ENCODE measurements at regions not wholly inside any gene's neighbourhood (a gene's known extent, or its start where the extent isn't known, plus 50 kb on each side); places are given as distances from the start of the nearest gene placed in this dataset.

DNA sequence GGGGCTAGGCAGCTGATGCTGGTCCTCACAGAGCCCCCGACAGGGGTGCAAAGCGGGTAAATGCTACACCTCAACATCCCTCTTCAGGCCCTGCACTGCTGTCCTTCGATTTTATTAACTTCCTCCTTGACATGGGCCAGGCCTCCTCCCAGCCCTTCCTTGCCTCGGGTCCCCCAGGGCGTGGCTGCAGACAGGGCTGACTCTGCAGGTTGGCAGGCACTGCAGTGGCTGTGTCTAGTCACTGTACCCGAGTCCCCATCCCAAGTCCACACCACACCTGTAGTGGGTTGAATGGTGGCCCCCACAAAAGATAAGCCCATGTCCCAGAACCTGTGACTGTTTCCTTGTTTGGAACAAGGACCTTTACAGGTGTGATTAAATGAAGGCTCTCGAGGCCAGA is 140.2 kb downstream of the TWIST2 start:
- Histone ChIP-seq H3K9me3 (ENCODE audit: low read depth) (no peaks in the 10 kb centered on the region), H3K4me1 (ENCODE audit: insufficient read depth) (no peaks in the 10 kb centered on the region), H3K9me2 (replicated peaks; ENCODE audit: insufficient read depth) (no peaks in the 10 kb centered on the region), H3K27me3 (no peaks in the 10 kb centered on the region), H3K36me3 (replicated peaks; ENCODE audit: insufficient read depth, low read depth) (no peaks in the 10 kb centered on the region), H4K20me1 (ENCODE audit: insufficient read depth, poor library complexity, severe bottlenecking) (no peaks in the 10 kb centered on the region), H3K79me2 (no peaks in the 10 kb centered on the region), H3K4me3 (no peak overlapping the region), H2AFZ (no peak overlapping the region), H3K27ac (no peak overlapping the region), H3K4me2 (no peak overlapping the region)
- TF ChIP-seq EZH2phosphoT487 (IDR thresholded peaks at IDR 0.05; ENCODE audit: low read depth, severe bottlenecking, unreplicated experiment), result no peak
- TF ChIP-seq EZH2 (IDR thresholded peaks at IDR 0.05; ENCODE audit: borderline replicate concordance), result no peak
- TF ChIP-seq, protein P1, sequence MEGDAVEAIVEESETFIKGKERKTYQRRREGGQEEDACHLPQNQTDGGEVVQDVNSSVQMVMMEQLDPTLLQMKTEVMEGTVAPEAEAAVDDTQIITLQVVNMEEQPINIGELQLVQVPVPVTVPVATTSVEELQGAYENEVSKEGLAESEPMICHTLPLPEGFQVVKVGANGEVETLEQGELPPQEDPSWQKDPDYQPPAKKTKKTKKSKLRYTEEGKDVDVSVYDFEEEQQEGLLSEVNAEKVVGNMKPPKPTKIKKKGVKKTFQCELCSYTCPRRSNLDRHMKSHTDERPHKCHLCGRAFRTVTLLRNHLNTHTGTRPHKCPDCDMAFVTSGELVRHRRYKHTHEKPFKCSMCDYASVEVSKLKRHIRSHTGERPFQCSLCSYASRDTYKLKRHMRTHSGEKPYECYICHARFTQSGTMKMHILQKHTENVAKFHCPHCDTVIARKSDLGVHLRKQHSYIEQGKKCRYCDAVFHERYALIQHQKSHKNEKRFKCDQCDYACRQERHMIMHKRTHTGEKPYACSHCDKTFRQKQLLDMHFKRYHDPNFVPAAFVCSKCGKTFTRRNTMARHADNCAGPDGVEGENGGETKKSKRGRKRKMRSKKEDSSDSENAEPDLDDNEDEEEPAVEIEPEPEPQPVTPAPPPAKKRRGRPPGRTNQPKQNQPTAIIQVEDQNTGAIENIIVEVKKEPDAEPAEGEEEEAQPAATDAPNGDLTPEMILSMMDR (IDR thresholded peaks at IDR 0.05; ENCODE audit: poor library complexity), result no peak
- 75% methylated on average over 7 of the region's 7 CpGs for WGBS (ENCODE audit: low lambda C conversion rate, missing lambda C conversion rate)
- no peak for DNase-seq (ENCODE audit: low spot score)

DNA sequence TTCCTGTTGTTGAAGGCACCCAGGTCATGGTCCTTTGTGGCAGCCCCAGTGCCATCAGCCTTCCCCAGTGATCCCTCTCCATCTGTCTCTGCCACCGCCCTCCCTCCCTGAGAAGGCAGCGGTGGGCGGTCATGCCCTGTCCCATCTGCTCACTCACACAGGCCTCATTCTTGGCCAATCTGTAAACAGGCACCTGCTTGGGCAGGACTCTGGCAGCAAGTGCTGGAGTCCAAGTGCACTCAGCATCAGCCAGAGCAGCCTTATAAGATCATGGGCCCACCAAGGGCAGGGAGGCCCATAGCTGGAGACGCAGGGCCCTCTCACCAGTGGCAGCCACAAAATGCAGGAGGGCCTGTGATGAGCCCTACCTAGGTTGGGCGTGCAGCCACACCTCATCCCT is 140.9 kb downstream of the TWIST2 start:
- 98% methylated on average over 5 of the region's 5 CpGs for WGBS (ENCODE audit: low lambda C conversion rate, missing lambda C conversion rate)
- Histone ChIP-seq H3K9me3 (ENCODE audit: low read depth) (no peaks in the 10 kb centered on the region), H3K4me2 (no peak overlapping the region), H3K27me3 (no peaks in the 10 kb centered on the region), H3K27ac (no peak overlapping the region), H3K4me1 (ENCODE audit: insufficient read depth) (no peaks in the 10 kb centered on the region), H2AFZ (no peak overlapping the region), H3K79me2 (no peaks in the 10 kb centered on the region), H3K9me2 (replicated peaks; ENCODE audit: insufficient read depth) (no peaks in the 10 kb centered on the region), H3K36me3 (replicated peaks; ENCODE audit: insufficient read depth, low read depth) (no peaks in the 10 kb centered on the region), H4K20me1 (ENCODE audit: insufficient read depth, poor library complexity, severe bottlenecking) (no peaks in the 10 kb centered on the region), H3K4me3 (no peak overlapping the region)
- TF ChIP-seq EZH2phosphoT487 (IDR thresholded peaks at IDR 0.05; ENCODE audit: low read depth, severe bottlenecking, unreplicated experiment) (no peak), EZH2 (IDR thresholded peaks at IDR 0.05; ENCODE audit: borderline replicate concordance) (no peak)
- TF ChIP-seq, protein P1 (IDR thresholded peaks at IDR 0.05; ENCODE audit: poor library complexity), result no peak
- DNase-seq (ENCODE audit: low spot score), result no peak

DNA sequence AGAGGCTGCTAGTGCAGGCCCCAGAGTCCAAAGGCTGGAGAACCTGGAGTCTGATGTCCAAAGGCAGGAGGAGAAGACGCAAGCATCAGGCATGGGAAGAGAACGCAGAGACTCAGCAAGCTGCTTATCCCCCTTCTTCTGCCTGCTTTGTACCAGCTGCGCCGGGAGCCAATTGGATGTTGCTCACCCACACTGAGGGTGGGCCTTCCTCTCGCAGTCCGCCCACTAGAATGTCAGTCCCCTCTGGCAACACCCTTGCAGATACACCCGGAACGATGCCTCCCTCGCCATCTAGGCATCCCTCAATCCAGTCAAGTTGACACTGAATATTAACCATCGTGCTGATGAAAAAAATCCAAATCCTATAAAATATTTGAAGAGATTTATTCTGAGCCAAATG is 141.6 kb downstream of the TWIST2 start:
- Histone ChIP-seq H3K9me3 (ENCODE audit: low read depth) (no peaks in the 10 kb centered on the region), H4K20me1 (ENCODE audit: insufficient read depth, poor library complexity, severe bottlenecking) (no peaks in the 10 kb centered on the region), H3K27ac (no peak overlapping the region), H3K27me3 (no peaks in the 10 kb centered on the region), H3K9me2 (replicated peaks; ENCODE audit: insufficient read depth) (no peaks in the 10 kb centered on the region), H3K36me3 (replicated peaks; ENCODE audit: insufficient read depth, low read depth) (no peaks in the 10 kb centered on the region), H2AFZ (no peak overlapping the region), H3K4me1 (ENCODE audit: insufficient read depth) (no peaks in the 10 kb centered on the region), H3K4me2 (no peak overlapping the region), H3K4me3 (no peak overlapping the region), H3K79me2 (no peaks in the 10 kb centered on the region)
- 97% methylated on average over 10 of the region's 10 CpGs for WGBS (ENCODE audit: low lambda C conversion rate, missing lambda C conversion rate)
- no peak for DNase-seq (ENCODE audit: low spot score)
- no peak for TF ChIP-seq EZH2phosphoT487 (IDR thresholded peaks at IDR 0.05; ENCODE audit: low read depth, severe bottlenecking, unreplicated experiment)
- TF ChIP-seq EZH2 (IDR thresholded peaks at IDR 0.05; ENCODE audit: borderline replicate concordance), result no peak
- TF ChIP-seq, protein P1 (IDR thresholded peaks at IDR 0.05; ENCODE audit: poor library complexity), result no peak

DNA sequence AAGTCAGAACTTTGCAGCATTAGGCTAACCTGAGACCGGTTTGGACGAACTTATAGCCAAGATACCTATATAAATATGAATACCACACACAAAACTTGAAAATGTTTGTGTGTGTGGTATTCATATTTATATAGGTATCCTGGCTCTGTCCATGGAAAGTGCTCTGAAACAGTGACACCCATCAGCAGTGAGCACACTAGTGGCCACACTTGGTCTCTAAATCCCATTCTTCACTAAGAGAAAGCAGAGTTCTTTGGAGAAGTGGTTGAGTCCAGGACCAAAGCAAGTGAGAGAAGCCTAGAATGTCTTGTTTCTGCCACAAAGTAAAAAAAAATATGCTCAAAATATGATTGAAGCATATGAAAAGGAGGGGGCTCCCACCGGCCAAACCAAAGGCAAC is 146.5 kb downstream of the TWIST2 start:
- H3K9me3 ChIP-seq (ENCODE audit: low read depth), result no peaks in the 10 kb centered on the region

More for the DNA sequence above, 146.5 kb downstream of the TWIST2 start:
- Histone ChIP-seq H2AFZ (no peak overlapping the region), H3K36me3 (replicated peaks; ENCODE audit: insufficient read depth, low read depth) (no peaks in the 10 kb centered on the region), H4K20me1 (ENCODE audit: insufficient read depth, poor library complexity, severe bottlenecking) (no peaks in the 10 kb centered on the region), H3K4me1 (ENCODE audit: insufficient read depth) (peaks cover 6% of the 10 kb centered on the region), H3K27ac (no peak overlapping the region), H3K27me3 (no peaks in the 10 kb centered on the region), H3K4me3 (no peak overlapping the region), H3K79me2 (no peaks in the 10 kb centered on the region), H3K4me2 (no peak overlapping the region), H3K9me2 (replicated peaks; ENCODE audit: insufficient read depth) (no peaks in the 10 kb centered on the region)
- TF ChIP-seq EZH2 (IDR thresholded peaks at IDR 0.05; ENCODE audit: borderline replicate concordance), result no peak
- TF ChIP-seq, protein P1 (IDR thresholded peaks at IDR 0.05; ENCODE audit: poor library complexity), result no peak
- TF ChIP-seq EZH2phosphoT487 (IDR thresholded peaks at IDR 0.05; ENCODE audit: low read depth, severe bottlenecking, unreplicated experiment), result no peak
- no peak for DNase-seq (ENCODE audit: low spot score)
- WGBS (ENCODE audit: low lambda C conversion rate, missing lambda C conversion rate), result 95% methylated on average over 3 of the region's 3 CpGs

Data from hepatocyte (in vitro differentiated cells).